Right renal pelvis (tissue), 4 donors: ENCODE measurements at regions not wholly inside any gene's neighbourhood (a gene's known extent, or its start where the extent isn't known, plus 50 kb on each side); places are given as distances from the start of the nearest gene placed in this dataset.
"Not testable (repeated sequence)": the region's sequence is repeated elsewhere in the genome, so short reads cannot be mapped to it uniquely, and the experiment has no call there.

ENCODE experiments used
- DNase-seq, 4 donors: peaks; one replicate each; pipeline ENCODE4 v3.0.0-alpha.2; 2013; ENCODE audit warnings: low read depth in 4 of 4, low spot score in 3 of 4, missing footprints in 1 of 4

- not testable (repeated sequence) for DNase-seq
These were observed 362.6 kb upstream of the GOT2 start for GRCh38 chr16:59096682-59097081.

GRCh38 chr16:59090541-59090940 is 356.4 kb upstream of the GOT2 start:
- no peak for DNase-seq

- DNase-seq = no peak
These were observed 354.3 kb upstream of the GOT2 start for GRCh38 chr16:59088431-59088830.

GRCh38 chr16:59087641-59088040 is 353.5 kb upstream of the GOT2 start:
- DNase-seq = no peak

- no peak for DNase-seq
These were observed 333.1 kb upstream of the GOT2 start for GRCh38 chr16:59067205-59067604.

GRCh38 chr16:59060207-59060606 is 326.1 kb upstream of the GOT2 start:
- no peak for DNase-seq

- DNase-seq = no peak
These were observed 324.1 kb upstream of the GOT2 start for GRCh38 chr16:59058250-59058649.

- no peak for DNase-seq
These were observed 319.8 kb upstream of the GOT2 start for GRCh38 chr16:59053911-59054310.

GRCh38 chr16:59052231-59052630 is 318.1 kb upstream of the GOT2 start:
- DNase-seq = no peak

- DNase-seq = no peak
These were observed 314.8 kb upstream of the GOT2 start for GRCh38 chr16:59048876-59049275.

- no peak for DNase-seq
These were observed 313.0 kb upstream of the GOT2 start for GRCh38 chr16:59047114-59047513.

GRCh38 chr16:59046335-59046734 is 312.2 kb upstream of the GOT2 start:
- DNase-seq = no peak

- DNase-seq = no peak
These were observed 311.4 kb upstream of the GOT2 start for GRCh38 chr16:59045501-59045900.

- no peak for DNase-seq
These were observed 310.5 kb upstream of the GOT2 start for GRCh38 chr16:59044616-59045015.

GRCh38 chr16:59042301-59042700 is 308.2 kb upstream of the GOT2 start:
- DNase-seq = no peak

GRCh38 chr16:59039066-59039720 is 305.1 kb upstream of the GOT2 start:
- DNase-seq = no peak

- no peak for DNase-seq
These were observed 296.9 kb upstream of the GOT2 start for GRCh38 chr16:59030923-59031485.

- no peak for DNase-seq
These were observed 287.6 kb upstream of the GOT2 start for GRCh38 chr16:59021751-59022150.

- no peak for DNase-seq
These were observed 279.8 kb upstream of the GOT2 start for GRCh38 chr16:59013930-59014329.

GRCh38 chr16:58999762-59000161 is 265.6 kb upstream of the GOT2 start:
- DNase-seq = no peak

- not testable (repeated sequence) for DNase-seq
These were observed 258.6 kb upstream of the GOT2 start for GRCh38 chr16:58992755-58993154.

GRCh38 chr16:58983181-58983965 is 249.3 kb upstream of the GOT2 start:
- not testable (repeated sequence) for DNase-seq
